H9 (cell line): ENCODE measurements at regions not wholly inside any gene's neighbourhood (a gene's known extent, or its start where the extent isn't known, plus 50 kb on each side); places are given as distances from the start of the nearest gene placed in this dataset.

ENCODE experiments used
- DNase-seq: peaks from one replicate; pipeline ENCODE4 v3.0.0-alpha.2; 2017
- H2AFZ ChIP-seq: one replicate; pipeline ENCODE4 v1.6.1; 2013; ENCODE audit warnings: mild to moderate bottlenecking, low read length, control low read depth, moderate library complexity
- H2AK5ac ChIP-seq: 2 replicates; pipeline ENCODE4 v1.6.1; 2013; ENCODE audit warnings: low read length, control low read depth, mixed read lengths; ENCODE audit not compliant: insufficient read length
- H2BK120ac ChIP-seq: one replicate; pipeline ENCODE4 v1.6.1; 2013; ENCODE audit warnings: low read depth, mild to moderate bottlenecking, low read length, control low read depth, inconsistent platforms; ENCODE audit not compliant: poor library complexity, severe bottlenecking
- H2BK12ac ChIP-seq: 2 replicates; pipeline ENCODE4 v1.6.1; 2013; ENCODE audit warnings: low read length, control low read depth, mixed read lengths, low read depth; ENCODE audit not compliant: insufficient read length
- H2BK15ac ChIP-seq: 2 replicates; pipeline ENCODE4 v1.6.1; 2013; ENCODE audit warnings: low read depth, low read length, control low read depth
- H2BK20ac ChIP-seq: one replicate; pipeline ENCODE4 v1.6.1; 2013; ENCODE audit warnings: low read depth, mild to moderate bottlenecking, low read length, control low read depth, inconsistent platforms; ENCODE audit not compliant: poor library complexity, severe bottlenecking
- H2BK5ac ChIP-seq: 2 replicates; pipeline ENCODE4 v1.6.1; 2013; ENCODE audit warnings: low read length, control low read depth, mixed read lengths; ENCODE audit not compliant: insufficient read length
- H3K14ac ChIP-seq: 2 replicates; pipeline ENCODE4 v1.6.1; 2013; ENCODE audit warnings: low read length, control low read depth; ENCODE audit not compliant: insufficient read depth
- H3K18ac ChIP-seq: 2 replicates; pipeline ENCODE4 v1.6.1; 2013; ENCODE audit warnings: low read depth, mild to moderate bottlenecking, mixed read lengths, low read length, control low read depth; ENCODE audit not compliant: insufficient read length
- H3K23ac ChIP-seq: 2 replicates; pipeline ENCODE4 v1.6.1; 2013; ENCODE audit warnings: low read length, control low read depth, mixed read lengths, low read depth; ENCODE audit not compliant: insufficient read length
- H3K23me2 ChIP-seq: 2 replicates; pipeline ENCODE4 v1.6.1; 2013; ENCODE audit warnings: low read depth, mild to moderate bottlenecking, mixed read lengths, low read length, control low read depth; ENCODE audit not compliant: insufficient read length, poor library complexity, severe bottlenecking
- H3K27ac ChIP-seq: 2 replicates; pipeline ENCODE4 v1.5.1; 2013; ENCODE audit warnings: low read length, control low read depth, mixed read lengths, low read depth; ENCODE audit not compliant: insufficient read length
- H3K27me3 ChIP-seq: 2 replicates; pipeline ENCODE4 v1.6.1; 2013; ENCODE audit warnings: low read length, control low read depth, inconsistent platforms; ENCODE audit not compliant: insufficient read depth
- H3K4ac ChIP-seq: 2 replicates; pipeline ENCODE4 v1.6.1; 2013; ENCODE audit warnings: low read depth, mild to moderate bottlenecking, control low read depth, inconsistent platforms, low read length, moderate library complexity
- H3K4me1 ChIP-seq: 2 replicates; pipeline ENCODE4 v1.6.1; 2013; ENCODE audit warnings: low read length, control low read depth, inconsistent platforms; ENCODE audit not compliant: insufficient read depth
- H3K4me2 ChIP-seq: 2 replicates; pipeline ENCODE4 v1.6.1; 2013; ENCODE audit warnings: low read length, control low read depth, mixed read lengths; ENCODE audit not compliant: insufficient read length, insufficient read depth
- H3K56ac ChIP-seq: 2 replicates; pipeline ENCODE4 v1.6.1; 2013; ENCODE audit warnings: low read depth, mild to moderate bottlenecking, mixed read lengths, low read length, control low read depth; ENCODE audit not compliant: insufficient read length
- H3K79me1 ChIP-seq: 2 replicates; pipeline ENCODE4 v1.6.1; 2013; ENCODE audit warnings: low read depth, mild to moderate bottlenecking, moderate library complexity, low read length, control low read depth, inconsistent platforms; ENCODE audit not compliant: insufficient read depth, poor library complexity, severe bottlenecking
- H3K79me2 ChIP-seq: 2 replicates; pipeline ENCODE4 v1.6.1; 2013; ENCODE audit warnings: low read length, control low read depth, inconsistent platforms; ENCODE audit not compliant: insufficient read depth
- H3K9ac ChIP-seq: 2 replicates; pipeline ENCODE4 v1.6.1; 2013; ENCODE audit warnings: low read length, control low read depth, mixed read lengths; ENCODE audit not compliant: insufficient read length; ENCODE audit errors: extremely low read depth
- H3K9me3 ChIP-seq: one replicate; pipeline ENCODE4 v1.6.1; 2013; ENCODE audit warnings: low read depth, low read length, inconsistent platforms; ENCODE audit not compliant: control insufficient read depth
- H3T11ph ChIP-seq: one replicate; pipeline ENCODE4 v1.6.1; 2013; ENCODE audit warnings: mild to moderate bottlenecking, low read length, control low read depth, inconsistent platforms
- H4K20me1 ChIP-seq: one replicate; pipeline ENCODE4 v1.6.1; 2013; ENCODE audit not compliant: control insufficient read depth, insufficient read length, insufficient read depth
- H4K5ac ChIP-seq: 2 replicates; pipeline ENCODE4 v1.6.1; 2013; ENCODE audit warnings: low read depth, mild to moderate bottlenecking, mixed read lengths, low read length, control low read depth; ENCODE audit not compliant: insufficient read length
- H4K8ac ChIP-seq: replicated peaks from 2 replicates; pipeline ENCODE4 v1.6.1; 2013; ENCODE audit warnings: low read length, control low read depth, mixed read lengths, low read depth; ENCODE audit not compliant: insufficient read length
- H4K91ac ChIP-seq: 2 replicates; pipeline ENCODE4 v1.6.1; 2013; ENCODE audit warnings: low read depth, mild to moderate bottlenecking, moderate library complexity, mixed read lengths, low read length, control low read depth; ENCODE audit not compliant: insufficient read length
- H3K27ac Mint-ChIP-seq, 3 experiments: 2 replicates in 2 of 3; 3 replicates in 1 of 3; pipeline ENCODE4 v1.8.0; 2020 to 2021; ENCODE audit warnings: mixed read lengths in 3 of 3, mild to moderate bottlenecking in 1 of 3, moderate library complexity in 1 of 3
- H3K27me3 Mint-ChIP-seq: 2 replicates; pipeline ENCODE4 v1.8.0; 2021; ENCODE audit warnings: low read depth, mild to moderate bottlenecking, moderate library complexity, mixed read lengths
- H3K36me3 Mint-ChIP-seq, 3 experiments: 2 replicates in 2 of 3; 3 replicates in 1 of 3; pipeline ENCODE4 v1.8.0; 2020 to 2021; ENCODE audit warnings: low read depth in 3 of 3, mixed read lengths in 3 of 3; ENCODE audit not compliant: insufficient read depth in 1 of 3
- H3K4me1 Mint-ChIP-seq, 2 experiments: 2 replicates each; pipeline ENCODE4 v1.8.0; 2020; ENCODE audit warnings: mixed read lengths in 2 of 2
- H3K4me3 Mint-ChIP-seq, 2 experiments: 2 replicates in 1 of 2; 3 replicates in 1 of 2; pipeline ENCODE4 v1.8.0; 2020 to 2021; ENCODE audit warnings: mild to moderate bottlenecking in 2 of 2, mixed read lengths in 2 of 2, moderate library complexity in 1 of 2
- H3K9me3 Mint-ChIP-seq, 2 experiments: 2 replicates in 1 of 2; 3 replicates in 1 of 2; pipeline ENCODE4 v1.8.0; 2020; ENCODE audit warnings: mild to moderate bottlenecking in 2 of 2, mixed read lengths in 2 of 2, moderate library complexity in 1 of 2
- CTCF ChIP-seq: fragments of 200-600 bp; sonication (generic); conservative IDR thresholded peaks from 3 replicates; pipeline ENCODE4 v1.8.0; 2021; ENCODE audit warnings: antibody characterized with exemption, mild to moderate bottlenecking
- WGBS: extraction: QIAGEN DNeasy Blood & Tissue Kit; methylation state at CpG from one replicate; pipeline ENCODE4 v1.1.7; 2013; ENCODE audit warnings: missing lambda C conversion rate, low lambda C conversion rate, mixed read lengths; ENCODE audit not compliant: insufficient read length; ENCODE audit errors: extremely low coverage; 5-methylcytosine and 5-hydroxymethylcytosine counted together

GRCh38 chr20:60254901-60255411 is 296.7 kb downstream of the CDH26 start:
- no peak for DNase-seq
- no peak for TF ChIP-seq CTCF

More at GRCh38 chr20:60254901-60255411, 296.7 kb downstream of the CDH26 start:
- Histone ChIP-seq H3K18ac (no peak overlapping the region), H2BK5ac (no peak overlapping the region), H2AFZ (no peak overlapping the region), H3K79me2 (no peaks in the 10 kb centered on the region), H4K8ac (no peak overlapping the region), H3K79me1 (no peaks in the 10 kb centered on the region), H3K4me2 (no peak overlapping the region), H3K27ac (no peak overlapping the region), H3K4me1 (no peaks in the 10 kb centered on the region; the same call in 1 of the 2 replicates), H2BK20ac (no peak overlapping the region), H3K27me3 (no peaks in the 10 kb centered on the region; the same call in 1 of the 2 replicates), H3K9me3 (no peaks in the 10 kb centered on the region), H4K20me1 (no peaks in the 10 kb centered on the region), H3K23ac (no peak overlapping the region), H3K9ac (no peak overlapping the region), H3T11ph (no peak overlapping the region), H4K5ac (no peak overlapping the region), H2BK15ac (no peak overlapping the region), H3K14ac (no peak overlapping the region), H4K91ac (no peak overlapping the region), H3K23me2 (no peaks in the 10 kb centered on the region), H2BK120ac (no peak overlapping the region), H2AK5ac (no peak overlapping the region), H3K56ac (no peak overlapping the region), H2BK12ac (no peak overlapping the region), H3K4ac (no peak overlapping the region)
- Mint-ChIP-seq H3K4me1 (peaks cover 11 to 13% of the 10 kb centered on the region in 2 experiments), H3K27me3 (peaks cover 28% of the 10 kb centered on the region), H3K4me3 (peak overlapping the region in 1 of 2 experiments; percentile 57; a peak in 1 of 5 replicates), H3K36me3 (no peaks in the 10 kb centered on the region; a peak in 2 of 7 replicates), H3K27ac (no peak overlapping the region), H3K9me3 (peaks cover 0 to 2% of the 10 kb centered on the region in 2 experiments; a peak in 2 of 5 replicates)
- WGBS, result no CpG with 5 or more reads among the region's 6 CpGs
